HCT116 (cell line): ENCODE measurements at regions not wholly inside any gene's neighbourhood (a gene's known extent, or its start where the extent isn't known, plus 50 kb on each side); places are given as distances from the start of the nearest gene placed in this dataset.

ENCODE experiments used
- ATAC-seq: fragments of 200-7000 bp; cut with Tn5 transposase; 2 replicates; pipeline ENCODE4 v1.9.1; 2020; ENCODE audit warnings: mild to moderate bottlenecking, moderate library complexity
- BruUV-seq: library from RNA; stranded (reverse); fragments of 400-500 nt; replicated peaks from 2 replicates; lab custom pipeline; 2021; lab: Mats Ljungman, UMichigan
- CTCF ChIA-PET: fragments of 300-600 bp; sonication (Branson Sonifier 250); formaldehyde crosslinking; loops from one replicate; lab custom pipeline; 2021; ENCODE audit warnings: antibody characterized with exemption; lab: Charles Lee
- POLR2A ChIA-PET: fragments of 300-600, 350-600 bp; sonication (Branson Sonifier 250); formaldehyde crosslinking; loops from one replicate; lab custom pipeline; 2021; ENCODE audit warnings: antibody characterized with exemption; lab: Charles Lee
- RAD21 ChIA-PET, 2 experiments: fragments of 300-600 bp; sonication (Branson Sonifier 250); formaldehyde crosslinking; loops; one replicate each; lab custom pipeline; 2023; ENCODE audit warnings: low total read pairs in 2 of 2; ENCODE audit not compliant: uncharacterized antibody in 2 of 2, unreplicated experiment in 2 of 2, low non-redundant PET in 1 of 2; lab: Charles Lee
- DNase-seq: peaks from one replicate; pipeline ENCODE4 v3.0.0-alpha.2; 2010; ENCODE audit warnings: low read depth, low spot score
- H2AFZ ChIP-seq: fragments of 200-600 bp; shearing (Covaris generic), sonication (generic); 2 replicates; pipeline ENCODE4 v1.6.1; 2017; ENCODE audit warnings: low read depth, mixed run types, mixed read lengths, antibody characterized with exemption, low read length; ENCODE audit not compliant: poor library complexity, severe bottlenecking
- H3K27ac ChIP-seq: 2 replicates; pipeline ENCODE4 v1.5.1; 2012; ENCODE audit warnings: low read depth, low read length
- H3K27me3 ChIP-seq: fragments of 200-600 bp; sonication (generic); 2 replicates; pipeline ENCODE4 v1.6.1; 2016; ENCODE audit warnings: mixed run types, low read length, mixed read lengths; ENCODE audit not compliant: insufficient read depth
- H3K36me3 ChIP-seq, 2 experiments: fragments of 200-500 bp in 1 of 2; fragments of 200-600 bp in 1 of 2; sonication (Bioruptor generic) in 1 of 2; sonication (generic) in 1 of 2; 2 replicates each; pipeline versions ENCODE4 v1.5.1 to v1.6.1; 2014 to 2016; ENCODE audit warnings: low read length in 2 of 2, inconsistent platforms in 1 of 2, mixed read lengths in 1 of 2, mixed run types in 1 of 2; ENCODE audit not compliant: insufficient read depth in 2 of 2, control insufficient read depth in 1 of 2
- H3K4me1 ChIP-seq, 2 experiments: fragments of 200-600 bp in 1 of 2; sonication (generic) in 1 of 2; 2 replicates each; pipeline versions ENCODE4 v1.5.1 to v1.6.1; 2012 to 2017; ENCODE audit warnings: low read length in 2 of 2, inconsistent platforms in 1 of 2, mild to moderate bottlenecking in 1 of 2, mixed read lengths in 1 of 2, mixed run types in 1 of 2, moderate library complexity in 1 of 2; ENCODE audit not compliant: insufficient read depth in 2 of 2, control insufficient read depth in 1 of 2
- H3K4me2 ChIP-seq: fragments of 200-600 bp; sonication (generic); 2 replicates; pipeline ENCODE4 v1.6.1; 2017; ENCODE audit warnings: mixed run types, low read length, mixed read lengths
- H3K4me3 ChIP-seq, 2 experiments: fragments of 200-600 bp in 1 of 2; sonication (generic) in 1 of 2; replicated peaks in 1 of 2; 2 replicates each; pipeline ENCODE4 v1.5.1; 2011 to 2016; ENCODE audit warnings: low read length in 2 of 2, control low read depth in 1 of 2, low read depth in 1 of 2, mild to moderate bottlenecking in 1 of 2, mixed read lengths in 1 of 2, mixed run types in 1 of 2
- H3K79me2 ChIP-seq: fragments of 200-600 bp; sonication (generic); 2 replicates; pipeline ENCODE4 v1.6.1; 2017; ENCODE audit warnings: mild to moderate bottlenecking, mixed run types, low read length, moderate library complexity, mixed read lengths; ENCODE audit not compliant: insufficient read depth
- H3K9ac ChIP-seq: fragments of 200-600 bp; sonication (generic); 2 replicates; pipeline ENCODE4 v1.6.1; 2016; ENCODE audit warnings: low read length, mixed read lengths
- H3K9me2 ChIP-seq: fragments of 200-600 bp; sonication (generic), shearing (Covaris generic); 2 replicates; pipeline ENCODE4 v1.6.1; 2017; ENCODE audit warnings: mixed run types, mild to moderate bottlenecking, moderate library complexity; ENCODE audit not compliant: insufficient read depth
- H3K9me3 ChIP-seq, 2 experiments: fragments of 200-500 bp in 1 of 2; fragments of 200-600 bp in 1 of 2; sonication (Bioruptor generic) in 1 of 2; sonication (generic) in 1 of 2; 2 replicates each; pipeline ENCODE4 v1.6.1; 2014 to 2017; ENCODE audit warnings: low read length in 2 of 2, mixed read lengths in 2 of 2, inconsistent platforms in 1 of 2, low read depth in 1 of 2, mild to moderate bottlenecking in 1 of 2, mixed run types in 1 of 2, moderate library complexity in 1 of 2; ENCODE audit not compliant: control insufficient read depth in 1 of 2, insufficient read depth in 1 of 2
- H4K20me1 ChIP-seq: fragments of 200-600 bp; sonication (generic), shearing (Covaris generic); 2 replicates; pipeline ENCODE4 v1.6.1; 2017; ENCODE audit warnings: mixed run types, mild to moderate bottlenecking, moderate library complexity; ENCODE audit not compliant: insufficient read depth
- ATF3 ChIP-seq: IDR thresholded peaks from 2 replicates; pipeline ENCODE4 v1.6.1; 2012
- CBX3 ChIP-seq: IDR thresholded peaks from 2 replicates; pipeline ENCODE4 v1.6.1; 2012; ENCODE audit warnings: low read depth
- CTCF ChIP-seq, 3 experiments: fragments of 200-600 bp in 1 of 3; sonication (generic) in 1 of 3; IDR thresholded peaks in 2 of 3; conservative IDR thresholded peaks in 1 of 3; 2 replicates each; pipeline ENCODE4 v1.5.1; 2012 to 2017; ENCODE audit warnings: low read depth in 2 of 3, low read length in 2 of 3, antibody characterized with exemption in 1 of 3, borderline replicate concordance in 1 of 3, control low read depth in 1 of 3, mild to moderate bottlenecking in 1 of 3, mixed read lengths in 1 of 3, mixed run types in 1 of 3, moderate library complexity in 1 of 3; ENCODE audit not compliant: insufficient read depth in 1 of 3
- EGR1 ChIP-seq: IDR thresholded peaks from 2 replicates; pipeline ENCODE4 v1.6.1; 2012; ENCODE audit warnings: low read depth
- ELF1 ChIP-seq: IDR thresholded peaks from 2 replicates; pipeline ENCODE4 v1.6.1; 2012; ENCODE audit warnings: low read depth, borderline replicate concordance
- EZH2 ChIP-seq: fragments of 200-600 bp; sonication (generic); IDR thresholded peaks from 2 replicates; pipeline ENCODE4 v1.6.1; 2017; ENCODE audit warnings: antibody characterized with exemption, mixed run types
- EZH2phosphoT487 ChIP-seq: fragments of 200-600 bp; IDR thresholded peaks from 2 replicates; pipeline ENCODE4 v1.6.1; 2018; ENCODE audit warnings: antibody characterized with exemption, borderline replicate concordance
- FOSL1 ChIP-seq: IDR thresholded peaks from 2 replicates; pipeline ENCODE4 v1.6.1; 2012; ENCODE audit warnings: low read depth
- JUND ChIP-seq: IDR thresholded peaks from 2 replicates; pipeline ENCODE4 v1.6.1; 2012
- MAX ChIP-seq: IDR thresholded peaks from 2 replicates; pipeline ENCODE4 v1.6.1; 2012
- RAD21 ChIP-seq: IDR thresholded peaks from 2 replicates; pipeline ENCODE4 v1.6.1; 2012; ENCODE audit warnings: low read depth, mild to moderate bottlenecking
- SIN3A ChIP-seq: IDR thresholded peaks from 2 replicates; pipeline ENCODE4 v1.6.1; 2012; ENCODE audit warnings: low read depth
- SP1 ChIP-seq: IDR thresholded peaks from 2 replicates; pipeline ENCODE4 v1.6.1; 2012; ENCODE audit warnings: low read depth
- SRF ChIP-seq: IDR thresholded peaks from 2 replicates; pipeline ENCODE4 v1.6.1; 2012; ENCODE audit warnings: low read depth
- TCF7L2 ChIP-seq: IDR thresholded peaks from 2 replicates; pipeline ENCODE4 v1.7.0; 2011; ENCODE audit warnings: borderline replicate concordance, inconsistent platforms; ENCODE audit not compliant: insufficient read depth, insufficient read length; ENCODE audit errors: extremely low read depth
- YY1 ChIP-seq: IDR thresholded peaks from 2 replicates; pipeline ENCODE4 v1.6.1; 2011; ENCODE audit warnings: low read length, low read depth, moderate library complexity, mild to moderate bottlenecking; ENCODE audit not compliant: insufficient replicate concordance; ENCODE audit errors: extremely low read depth
- ZFX ChIP-seq: fragments of 450-650 bp; IDR thresholded peaks from 2 replicates; pipeline ENCODE4 v1.6.1; 2017
- ZNF274 ChIP-seq: fragments of 200-500 bp; sonication (Bioruptor generic); IDR thresholded peaks from 2 replicates; pipeline ENCODE4 v1.6.1; 2014; ENCODE audit warnings: mild to moderate bottlenecking, low read depth, low read length, inconsistent platforms
- intact Hi-C: fragments of 100-400 bp; cut with micrococcal nuclease; formaldehyde crosslinking; loops from 2 replicates; pipeline ENCODE4 v1.10.0; 2022

GRCh38 chr4:133245226-133245625 lies 96.1 kb downstream of the PCDH10 start:
- no peaks in the 10 kb centered on the region for H3K9me3 ChIP-seq
- H3K27me3 ChIP-seq = no peaks in the 10 kb centered on the region
- no peaks in the 10 kb centered on the region for H3K9me2 ChIP-seq
- no peak overlapping the region for H3K9ac ChIP-seq
- BruUV-seq = no TSS peak
- no peak overlapping the region for H3K4me3 ChIP-seq
- no peak for TF ChIP-seq ATF3
- no peak for TF ChIP-seq ZFX
- TF ChIP-seq TCF7L2 = no peak
- no peak for TF ChIP-seq EGR1
- no peak for TF ChIP-seq CTCF (IDR thresholded peaks at IDR 0.05 in 2 of 3, conservative IDR thresholded peaks at IDR 0.05 in 1 of 3; ENCODE audit: borderline replicate concordance in 1 of 3, insufficient read depth in 1 of 3, low read depth in 2 of 3, low read length in 2 of 3)
- no peak for TF ChIP-seq SIN3A
- TF ChIP-seq EZH2 = no peak
- TF ChIP-seq EZH2phosphoT487 = no peak
- TF ChIP-seq JUND = no peak
- TF ChIP-seq YY1 = no peak
- no peak for TF ChIP-seq SRF
- TF ChIP-seq ZNF274 = no peak
- no peak for TF ChIP-seq ELF1
- no peak for TF ChIP-seq RAD21
- TF ChIP-seq SP1 = no peak
- no peak for TF ChIP-seq MAX
- TF ChIP-seq FOSL1 = no peak
- no peak for TF ChIP-seq CBX3
- ChIA-PET CTCF (no interaction called here), RAD21 (no interaction called here), POLR2A (no interaction called here)
- ATAC-seq (no peak), DNase-seq (no peak)
- no peaks in the 10 kb centered on the region for H3K79me2 ChIP-seq
- no peak overlapping the region for H3K4me2 ChIP-seq
- H2AFZ ChIP-seq = no peak overlapping the region
- no peaks in the 10 kb centered on the region for H3K36me3 ChIP-seq
- intact Hi-C loops = no loop called here
- H4K20me1 ChIP-seq = no peaks in the 10 kb centered on the region
- H3K27ac ChIP-seq = no peak overlapping the region
- H3K4me1 ChIP-seq = no peaks in the 10 kb centered on the region
